ENCODE measurements at regions not wholly inside any gene's neighbourhood (a gene's known extent, or its start where the extent isn't known, plus 50 kb on each side); places are given as distances from the start of the nearest gene placed in this dataset.
A peak's percentile ranks its signal among the peaks of the same experiment; 100 is the strongest.

GRCh38 chr2:145775591-145775990 is 1255.7 kb upstream of the ZEB2 start:
- DNase-seq (ENCODE audit: insufficient read length, low spot score) (no peak), FAIRE-seq (no peak)

GRCh38 chr2:145771525-145771924 is 1251.6 kb upstream of the ZEB2 start:
- DNase-seq (ENCODE audit: insufficient read length, low spot score): no peak
- FAIRE-seq: no peak

GRCh38 chr2:145769011-145769716 is 1249.2 kb upstream of the ZEB2 start:
- DNase-seq (ENCODE audit: insufficient read length, low spot score) (no peak), FAIRE-seq (no peak)

GRCh38 chr2:145765874-145766273 is 1246.0 kb upstream of the ZEB2 start:
- FAIRE-seq (no peak), DNase-seq (ENCODE audit: insufficient read length, low spot score) (no peak)

GRCh38 chr2:145764631-145765030 is 1244.7 kb upstream of the ZEB2 start:
- FAIRE-seq (no peak), DNase-seq (ENCODE audit: insufficient read length, low spot score) (no peak)

GRCh38 chr2:145760781-145761649 is 1241.1 kb upstream of the ZEB2 start:
- DNase-seq (ENCODE audit: insufficient read length, low spot score): no peak

GRCh38 chr2:145759228-145759915 is 1239.5 kb upstream of the ZEB2 start:
- FAIRE-seq (no peak), DNase-seq (ENCODE audit: insufficient read length, low spot score) (no peak)

More at GRCh38 chr2:145760781-145761649, 1241.1 kb upstream of the ZEB2 start:
- no peak for FAIRE-seq

- FAIRE-seq: no peak
- no peak for DNase-seq (ENCODE audit: insufficient read length, low spot score)
Observed at GRCh38 chr2:145757503-145758246, 1237.8 kb upstream of the ZEB2 start.

GRCh38 chr2:145755019-145755837 is 1235.3 kb upstream of the ZEB2 start:
- no peak for FAIRE-seq
- DNase-seq (ENCODE audit: insufficient read length, low spot score): no peak

- DNase-seq (ENCODE audit: insufficient read length, low spot score) (no peak), FAIRE-seq (no peak)
Observed at GRCh38 chr2:145753966-145754365, 1234.0 kb upstream of the ZEB2 start.

- no peak for FAIRE-seq
- no peak for DNase-seq (ENCODE audit: insufficient read length, low spot score)
Observed at GRCh38 chr2:145753041-145753608, 1233.2 kb upstream of the ZEB2 start.

GRCh38 chr2:145752091-145752806 is 1232.3 kb upstream of the ZEB2 start:
- FAIRE-seq (no peak), DNase-seq (ENCODE audit: insufficient read length, low spot score) (peak; percentile 29)

GRCh38 chr2:145751629-145752028 is 1231.7 kb upstream of the ZEB2 start:
- DNase-seq (ENCODE audit: insufficient read length, low spot score) (peak; percentile 12), FAIRE-seq (no peak)

GRCh38 chr2:145751155-145751554 is 1231.2 kb upstream of the ZEB2 start:
- DNase-seq (ENCODE audit: insufficient read length, low spot score) (no peak), FAIRE-seq (no peak)

- FAIRE-seq: no peak
- DNase-seq (ENCODE audit: insufficient read length, low spot score): no peak
Observed at GRCh38 chr2:145750612-145751011, 1230.7 kb upstream of the ZEB2 start.

- FAIRE-seq (no peak), DNase-seq (ENCODE audit: insufficient read length, low spot score) (no peak)
Observed at GRCh38 chr2:145750144-145750543, 1230.2 kb upstream of the ZEB2 start.

- no peak for FAIRE-seq
Observed at GRCh38 chr2:145749556-145749955, 1229.6 kb upstream of the ZEB2 start.

GRCh38 chr2:145748927-145749326 is 1229.0 kb upstream of the ZEB2 start:
- DNase-seq (ENCODE audit: insufficient read length, low spot score) (no peak), FAIRE-seq (no peak)

More at GRCh38 chr2:145749556-145749955, 1229.6 kb upstream of the ZEB2 start:
- DNase-seq (ENCODE audit: insufficient read length, low spot score): no peak

GRCh38 chr2:145747715-145748114 is 1227.8 kb upstream of the ZEB2 start:
- no peak for DNase-seq (ENCODE audit: insufficient read length, low spot score)
- FAIRE-seq: no peak

All from HTR-8/SVneo (cell line).